GM12878 (cell line): ENCODE measurements at regions not wholly inside any gene's neighbourhood (a gene's known extent, or its start where the extent isn't known, plus 50 kb on each side); places are given as distances from the start of the nearest gene placed in this dataset.

Experiments used
- ATAC-seq: fragments of 200-7000 bp; cut with Tn5 transposase; 3 replicates; pipeline ENCODE4 v1.9.1; 2020; ENCODE audit warnings: mild to moderate bottlenecking, moderate library complexity
- BruUV-seq: library from RNA; stranded (reverse); fragments of 400-500 nt; replicated peaks from 2 replicates; lab custom pipeline; 2021; lab: Mats Ljungman, UMichigan
- CTCF ChIA-PET: fragments of 300-600 bp; sonication (Branson Sonifier 250); formaldehyde crosslinking; extraction: SDS; loops from one replicate; lab custom pipeline; 2021; ENCODE audit warnings: inconsistent platforms; lab: Yijun Ruan, JAX
- POLR2A ChIA-PET: fragments of 350-600 bp; formaldehyde crosslinking; extraction: SDS; loops from one replicate; lab custom pipeline; 2021; ENCODE audit warnings: inconsistent platforms; lab: Charles Lee
- RAD21 ChIA-PET: fragments of 300-600 bp; sonication (Branson Sonifier 250); formaldehyde crosslinking; loops from one replicate; lab custom pipeline; 2023; ENCODE audit warnings: antibody characterized with exemption; ENCODE audit not compliant: unreplicated experiment; lab: Charles Lee
- SMC1A ChIA-PET: fragments of 300-600 bp; sonication (Branson Sonifier 250); formaldehyde crosslinking; loops from one replicate; lab custom pipeline; 2023; ENCODE audit not compliant: unreplicated experiment, uncharacterized antibody; lab: Charles Lee
- DNase-seq: peaks from one replicate; pipeline ENCODE4 v3.0.0-alpha.2; 2011; ENCODE audit warnings: low read depth, low spot score
- FAIRE-seq: peaks from 3 replicates; lab custom pipeline; 2011; peaks lifted over from hg19 to GRCh38; lab: Jason Lieb, UNC
- H2AFZ ChIP-seq: 2 replicates; pipeline ENCODE4 v1.6.0; 2011; ENCODE audit warnings: low read depth, low read length, control low read depth; ENCODE audit not compliant: control insufficient read depth
- H3K27ac ChIP-seq: 2 replicates; pipeline ENCODE4 v1.5.1; 2011; ENCODE audit warnings: control low read depth; ENCODE audit not compliant: control insufficient read depth, insufficient read depth
- H3K27me3 ChIP-seq, 2 experiments: replicated peaks in 1 of 2; 2 replicates each; pipeline versions ENCODE4 v1.6.0 to v1.6.1; 2011; ENCODE audit warnings: low read length in 1 of 2; ENCODE audit not compliant: control insufficient read depth in 2 of 2, insufficient read depth in 2 of 2
- H3K36me3 ChIP-seq, 2 experiments: 2 replicates each; pipeline ENCODE4 v1.5.1; 2011; ENCODE audit warnings: low read length in 1 of 2; ENCODE audit not compliant: control insufficient read depth in 2 of 2, insufficient read depth in 2 of 2
- H3K4me1 ChIP-seq: 2 replicates; pipeline ENCODE4 v1.6.1; 2011; ENCODE audit warnings: mild to moderate bottlenecking, low read length, moderate library complexity, mixed read lengths; ENCODE audit not compliant: control insufficient read depth, insufficient read depth
- H3K4me2 ChIP-seq: 2 replicates; pipeline ENCODE4 v1.6.0; 2011; ENCODE audit warnings: control low read depth; ENCODE audit not compliant: control insufficient read depth, insufficient read depth
- H3K4me3 ChIP-seq: fragments of 200-600 bp; sonication (generic); 2 replicates; pipeline ENCODE4 v1.5.1; 2016
- H3K79me2 ChIP-seq: 2 replicates; pipeline ENCODE4 v1.6.0; 2011; ENCODE audit warnings: low read length; ENCODE audit not compliant: control insufficient read depth, insufficient read depth
- H3K9ac ChIP-seq: 2 replicates; pipeline ENCODE4 v1.8.0; 2011; ENCODE audit warnings: low read length, control low read depth, mixed read lengths; ENCODE audit not compliant: control insufficient read depth, insufficient read depth
- H3K9me3 ChIP-seq: replicated peaks from 3 replicates; pipeline ENCODE4 v1.5.1; 2011; ENCODE audit warnings: mild to moderate bottlenecking, low read length; ENCODE audit not compliant: control insufficient read depth, insufficient read depth
- H4K20me1 ChIP-seq: 2 replicates; pipeline ENCODE4 v1.6.0; 2011; ENCODE audit not compliant: control insufficient read depth, insufficient read depth
- ELK1 ChIP-seq: IDR thresholded peaks from 2 replicates; pipeline ENCODE4 v1.6.1; 2012; ENCODE audit warnings: low read depth, low read length, improper control_type of control experiment
- FOXK2 ChIP-seq: fragments of 450-650 bp; IDR thresholded peaks from 2 replicates; pipeline ENCODE4 v1.6.1; 2017; ENCODE audit warnings: mild to moderate bottlenecking, moderate library complexity
- IKZF2 ChIP-seq, 2 experiments: fragments of 450-650 bp; IDR thresholded peaks; 2 replicates each; pipeline ENCODE4 v1.6.1; 2017; ENCODE audit warnings: mild to moderate bottlenecking in 2 of 2, moderate library complexity in 2 of 2
- SPI1 ChIP-seq: IDR thresholded peaks from 2 replicates; pipeline ENCODE4 v1.6.1; 2011; ENCODE audit warnings: low read depth, mild to moderate bottlenecking, low read length, moderate library complexity, borderline replicate concordance; ENCODE audit not compliant: insufficient read depth
- TCF12 ChIP-seq: IDR thresholded peaks from 2 replicates; pipeline ENCODE4 v1.6.1; 2011; ENCODE audit warnings: low read depth, mild to moderate bottlenecking, low read length
- ZBTB4 ChIP-seq: fragments of 450-650 bp; formaldehyde crosslinking; IDR thresholded peaks from 2 replicates; pipeline ENCODE4 v1.4.0; 2022; ENCODE audit warnings: mild to moderate bottlenecking, moderate library complexity
- ZNF207 ChIP-seq: fragments of 450-650 bp; IDR thresholded peaks from 2 replicates; pipeline ENCODE4 v1.6.1; 2014; ENCODE audit warnings: antibody characterized with exemption, mild to moderate bottlenecking, borderline replicate concordance
- ZNF24 ChIP-seq: fragments of 450-650 bp; IDR thresholded peaks from 2 replicates; pipeline ENCODE4 v1.6.1; 2017; ENCODE audit warnings: antibody characterized with exemption, mild to moderate bottlenecking
- ZNF384 ChIP-seq: IDR thresholded peaks from 2 replicates; pipeline ENCODE4 v1.6.1; 2012; ENCODE audit warnings: low read depth, mild to moderate bottlenecking, low read length, improper control_type of control experiment, borderline replicate concordance
- WGBS: methylation state at CpG from one replicate; pipeline ENCODE4 v1.1.6; 2016; ENCODE audit warnings: low lambda C conversion rate; ENCODE audit not compliant: insufficient replicate concordance, insufficient coverage; ENCODE audit errors: missing lambda C conversion rate; 5-methylcytosine and 5-hydroxymethylcytosine counted together
- in situ Hi-C: fragments of 300-500 bp; cut with MboI; formaldehyde crosslinking; loops from 9 replicates; pipeline ENCODE4 v1.14.3; 2018; ENCODE audit warnings: mixed read lengths
- intact Hi-C: fragments of 100-400 bp; cut with micrococcal nuclease; formaldehyde crosslinking; loops from one replicate; pipeline ENCODE4 v1.14.2; 2022; ENCODE audit not compliant: unreplicated experiment

GRCh38 chr13:52934258-52934657 is 85.8 kb upstream of the PCDH8 start:
- ChIA-PET POLR2A (no interaction called here), RAD21 (no interaction called here), SMC1A (interaction anchor here (0.9 kb wide), 1 partner anchor 15 kb away, joined by 3 read pairs; no protein-coding TSS in a partner anchor), CTCF (interaction anchor here (0.7 kb wide), 1 partner anchor 71 kb away, joined by 3 read pairs; no protein-coding TSS in a partner anchor)
- H3K4me2 ChIP-seq: no peak overlapping the region
- H3K27me3 ChIP-seq: no peaks in the 10 kb centered on the region; a peak in 1 of 4 replicates
- in situ Hi-C loops: no loop called here
- no peak overlapping the region for H3K9ac ChIP-seq
- no peaks in the 10 kb centered on the region for H3K9me3 ChIP-seq
- intact Hi-C loops: no loop called here
- DNase-seq (no peak), ATAC-seq (no peak)
- H3K4me1 ChIP-seq: no peaks in the 10 kb centered on the region
- 28% methylated on average over 7 of the region's 7 CpGs for WGBS
- BruUV-seq: no TSS peak
- no peak for TF ChIP-seq SPI1
- TF ChIP-seq, all 136 proteins: peak for 0
- no peaks in the 10 kb centered on the region for H3K79me2 ChIP-seq
- no peak overlapping the region for H2AFZ ChIP-seq
- no peak for FAIRE-seq
- H3K36me3 ChIP-seq: no peaks in the 10 kb centered on the region
- no peak overlapping the region for H3K4me3 ChIP-seq
- no peak overlapping the region for H3K27ac ChIP-seq
- no peaks in the 10 kb centered on the region for H4K20me1 ChIP-seq

GRCh38 chr13:52933547-52934210 is 85.2 kb upstream of the PCDH8 start:
- no peaks in the 10 kb centered on the region for H3K9me3 ChIP-seq
- DNase-seq (no peak), FAIRE-seq (no peak), ATAC-seq (no peak)
- no peaks in the 10 kb centered on the region for H3K79me2 ChIP-seq
- no peak overlapping the region for H3K4me2 ChIP-seq
- ChIA-PET CTCF (interaction anchor here (0.7 to 1.0 kb wide), 2 partner anchors 34 to 70 kb away, joined by 3 read pairs; no protein-coding TSS in a partner anchor), SMC1A (interaction anchor here (0.9 kb wide), 1 partner anchor 14 kb away, joined by 3 read pairs; no protein-coding TSS in a partner anchor), RAD21 (no interaction called here), POLR2A (no interaction called here)
- no peak overlapping the region for H3K4me3 ChIP-seq
- 59% methylated on average over 25 of the region's 25 CpGs for WGBS
- intact Hi-C loops (no loop called here), in situ Hi-C loops (no loop called here)
- no peak overlapping the region for H3K27ac ChIP-seq
- H3K36me3 ChIP-seq: no peaks in the 10 kb centered on the region
- no peaks in the 10 kb centered on the region for H3K4me1 ChIP-seq
- H3K9ac ChIP-seq: no peak overlapping the region
- no peak overlapping the region for H2AFZ ChIP-seq
- H4K20me1 ChIP-seq: no peaks in the 10 kb centered on the region
- H3K27me3 ChIP-seq: no peaks in the 10 kb centered on the region; a peak in 1 of 4 replicates
- BruUV-seq: no TSS peak
- TF ChIP-seq ZNF207 (no peak), IKZF2 (IDR thresholded peaks at IDR 0.05) (no peak), ELK1 (no peak), ZNF384 (no peak), ZNF24 (no peak), FOXK2 (no peak), TCF12 (no peak), ZBTB4 (no peak)
